Peyer's patch (tissue), 4 donors: ENCODE measurements at regions not wholly inside any gene's neighbourhood (a gene's known extent, or its start where the extent isn't known, plus 50 kb on each side); places are given as distances from the start of the nearest gene placed in this dataset.

Experiments used
- CTCF ChIP-seq, 6 experiments: fragments of 450-650 bp in 4 of 6; fragments of 200-600 bp in 2 of 6; sonication (generic) in 1 of 6; IDR thresholded peaks; one replicate each; pipeline ENCODE4 v1.5.1; 2017 to 2019; ENCODE audit warnings: antibody characterized with exemption in 6 of 6, mild to moderate bottlenecking in 3 of 6, moderate library complexity in 1 of 6
- POLR2A ChIP-seq, 2 donors: fragments of 450-650 bp; IDR thresholded peaks; one replicate each; pipeline ENCODE4 v1.5.1; 2017; ENCODE audit warnings: antibody characterized with exemption in 2 of 2, mild to moderate bottlenecking in 2 of 2, moderate library complexity in 2 of 2

- TF ChIP-seq CTCF (IDR thresholded peaks at IDR 0.05) (no peak), POLR2A (IDR thresholded peaks at IDR 0.05) (no peak)
Measured at GRCh38 chr4:187414716-187415115, 580.9 kb upstream of the ZFP42 start.
